ENCODE measurements at regions not wholly inside any gene's neighbourhood (a gene's known extent, or its start where the extent isn't known, plus 50 kb on each side); places are given as distances from the start of the nearest gene placed in this dataset.

- TF ChIP-seq POLR2A (IDR thresholded peaks at IDR 0.05) (no peak), CTCF (IDR thresholded peaks at IDR 0.05) (no peak), POLR2AphosphoS5 (IDR thresholded peaks at IDR 0.05) (no peak)
Observed at GRCh38 chr14:84375235-84375634, 1154.7 kb upstream of the FLRT2 start.

Data from prostate gland (tissue), 2 donors.